ENCODE measurements at regions not wholly inside any gene's neighbourhood (a gene's known extent, or its start where the extent isn't known, plus 50 kb on each side); places are given as distances from the start of the nearest gene placed in this dataset.
"Not testable (repeated sequence)": the region's sequence is repeated elsewhere in the genome, so short reads cannot be mapped to it uniquely, and the experiment has no call there.

GRCh38 chr9:129309906-129310305 is 131.8 kb upstream of the IER5L start:
- WGBS: 93% methylated on average over 5 of the region's 5 CpGs
- Histone ChIP-seq H3K4me3 (ENCODE audit: low read depth, low read length) (no peak overlapping the region), H3K4me1 (ENCODE audit: insufficient read depth) (no peaks in the 10 kb centered on the region), H3K36me3 (ENCODE audit: insufficient read depth) (no peaks in the 10 kb centered on the region), H3K27ac (ENCODE audit: low read depth) (no peak overlapping the region)
- DNase-seq (ENCODE audit: extremely low spot score): no peak

DNA sequence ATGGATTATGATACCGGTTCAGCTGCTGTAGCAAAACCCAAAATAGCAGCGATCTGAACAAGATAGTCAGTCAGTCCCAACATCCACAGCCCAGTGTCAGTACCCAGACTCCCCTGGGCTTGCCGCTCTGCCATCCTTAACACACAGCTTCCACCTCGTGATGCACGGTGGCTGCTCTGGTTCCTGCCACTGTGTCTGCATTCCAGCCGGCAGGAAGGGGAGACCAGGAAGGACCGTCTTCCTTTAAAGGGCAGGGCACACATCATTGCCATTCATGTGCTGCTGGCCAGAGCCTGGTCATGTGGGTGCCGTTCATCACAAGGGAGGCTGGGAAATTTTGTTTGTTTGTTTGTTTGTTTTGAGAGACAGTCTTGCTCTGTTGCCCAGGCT is 131.0 kb upstream of the IER5L start:
- Histone ChIP-seq H3K27ac (ENCODE audit: low read depth) (no peak overlapping the region), H3K4me3 (ENCODE audit: low read depth, low read length) (no peak overlapping the region), H3K36me3 (ENCODE audit: insufficient read depth) (no peaks in the 10 kb centered on the region), H3K4me1 (ENCODE audit: insufficient read depth) (no peaks in the 10 kb centered on the region)
- DNase-seq (ENCODE audit: extremely low spot score): no peak
- WGBS: 95% methylated on average over 8 of the region's 8 CpGs

- Histone ChIP-seq H3K4me3 (ENCODE audit: low read depth, low read length) (no peak overlapping the region), H3K4me1 (ENCODE audit: insufficient read depth) (no peaks in the 10 kb centered on the region), H3K27ac (ENCODE audit: low read depth) (no peak overlapping the region), H3K36me3 (ENCODE audit: insufficient read depth) (no peaks in the 10 kb centered on the region)
- WGBS: 74% methylated on average over 13 of the region's 13 CpGs
- DNase-seq (ENCODE audit: extremely low spot score): no peak
These were observed 129.3 kb upstream of the IER5L start for GRCh38 chr9:129307227-129307970.

GRCh38 chr9:129306318-129306973 is 128.4 kb upstream of the IER5L start:
- 87% methylated on average over 13 of the region's 13 CpGs for WGBS
- no peak for DNase-seq (ENCODE audit: extremely low spot score)
- H3K27ac ChIP-seq (ENCODE audit: low read depth): no peak overlapping the region
- H3K36me3 ChIP-seq (ENCODE audit: insufficient read depth): no peaks in the 10 kb centered on the region
- no peak overlapping the region for H3K4me3 ChIP-seq (ENCODE audit: low read depth, low read length)
- H3K4me1 ChIP-seq (ENCODE audit: insufficient read depth): no peaks in the 10 kb centered on the region

DNA sequence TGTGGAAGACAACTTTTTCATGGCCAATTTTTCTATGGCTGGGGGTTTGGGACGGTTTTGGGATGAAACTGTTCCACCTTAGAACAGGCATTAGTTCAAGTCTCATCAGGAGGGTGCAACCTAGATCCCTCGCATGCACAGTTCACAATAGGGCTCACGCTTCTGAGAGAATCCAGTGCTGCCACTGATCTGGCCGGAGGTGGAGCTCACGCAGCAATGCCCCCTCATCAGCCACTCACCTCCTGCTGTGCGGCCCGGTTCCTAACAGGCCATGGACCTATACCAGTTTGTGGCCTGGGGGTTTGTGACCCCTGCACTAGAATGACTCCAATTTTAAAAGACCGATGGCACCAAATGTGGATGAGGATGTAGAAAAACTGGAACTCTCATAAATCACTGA is 127.2 kb upstream of the IER5L start:
- Histone ChIP-seq H3K4me1 (ENCODE audit: insufficient read depth) (no peaks in the 10 kb centered on the region), H3K4me3 (ENCODE audit: low read depth, low read length) (no peak overlapping the region), H3K36me3 (ENCODE audit: insufficient read depth) (no peaks in the 10 kb centered on the region), H3K27ac (ENCODE audit: low read depth) (no peak overlapping the region)
- no peak for DNase-seq (ENCODE audit: extremely low spot score)
- 76% methylated on average over 8 of the region's 8 CpGs for WGBS

DNA sequence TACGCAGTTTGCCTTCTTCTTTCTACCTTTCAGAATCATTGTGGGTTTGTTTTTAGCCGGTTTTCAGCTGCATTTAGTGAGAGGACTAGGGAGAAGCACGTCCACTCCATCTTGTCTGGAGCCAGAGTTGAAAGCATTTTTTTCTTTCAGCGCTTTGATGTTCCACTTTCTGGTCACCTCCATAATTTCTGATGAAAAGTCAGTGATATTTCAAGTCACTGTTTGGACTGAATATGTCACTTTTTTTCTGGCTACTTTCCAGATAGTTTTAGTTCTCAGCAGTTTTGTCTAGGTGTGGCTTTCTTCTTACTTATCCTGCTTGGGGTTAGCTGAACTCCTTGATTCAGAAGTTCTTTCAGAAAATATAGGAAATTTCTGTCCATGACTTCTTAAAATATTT is 123.9 kb upstream of the IER5L start:
- Histone ChIP-seq H3K36me3 (ENCODE audit: insufficient read depth) (no peaks in the 10 kb centered on the region), H3K27ac (ENCODE audit: low read depth) (no peak overlapping the region), H3K4me3 (ENCODE audit: low read depth, low read length) (no peak overlapping the region), H3K4me1 (ENCODE audit: insufficient read depth) (no peaks in the 10 kb centered on the region)
- no peak for DNase-seq (ENCODE audit: extremely low spot score)
- WGBS: 91% methylated on average over 4 of the region's 4 CpGs

GRCh38 chr9:129296195-129296594 is 118.1 kb upstream of the IER5L start:
- not testable (repeated sequence) for H3K4me3 ChIP-seq (ENCODE audit: low read depth, low read length); H3K36me3 ChIP-seq (ENCODE audit: insufficient read depth); H3K4me1 ChIP-seq (ENCODE audit: insufficient read depth); DNase-seq (ENCODE audit: extremely low spot score); H3K27ac ChIP-seq (ENCODE audit: low read depth)
- WGBS: 82% methylated on average over 2 of the region's 3 CpGs

GRCh38 chr9:129291041-129291501 is 113.0 kb upstream of the IER5L start:
- DNase-seq (ENCODE audit: extremely low spot score): no peak
- Histone ChIP-seq H3K4me1 (ENCODE audit: insufficient read depth) (no peaks in the 10 kb centered on the region), H3K36me3 (ENCODE audit: insufficient read depth) (no peaks in the 10 kb centered on the region), H3K27ac (ENCODE audit: low read depth) (no peak overlapping the region), H3K4me3 (ENCODE audit: low read depth, low read length) (no peak overlapping the region)
- WGBS: 82% methylated on average over 11 of the region's 11 CpGs

GRCh38 chr9:129290606-129291005 is 112.5 kb upstream of the IER5L start:
- DNase-seq (ENCODE audit: extremely low spot score): no peak
- Histone ChIP-seq H3K4me3 (ENCODE audit: low read depth, low read length) (no peak overlapping the region), H3K4me1 (ENCODE audit: insufficient read depth) (no peaks in the 10 kb centered on the region), H3K36me3 (ENCODE audit: insufficient read depth) (no peaks in the 10 kb centered on the region), H3K27ac (ENCODE audit: low read depth) (no peak overlapping the region)
- WGBS: 83% methylated on average over 16 of the region's 16 CpGs

GRCh38 chr9:129289883-129290282 is 111.8 kb upstream of the IER5L start:
- Histone ChIP-seq H3K36me3 (ENCODE audit: insufficient read depth) (no peaks in the 10 kb centered on the region), H3K4me1 (ENCODE audit: insufficient read depth) (no peaks in the 10 kb centered on the region), H3K27ac (ENCODE audit: low read depth) (no peak overlapping the region), H3K4me3 (ENCODE audit: low read depth, low read length) (no peak overlapping the region)
- 81% methylated on average over 3 of the region's 3 CpGs for WGBS
- no peak for DNase-seq (ENCODE audit: extremely low spot score)

GRCh38 chr9:129289131-129289731 is 111.2 kb upstream of the IER5L start:
- Histone ChIP-seq H3K27ac (ENCODE audit: low read depth) (no peak overlapping the region), H3K4me1 (ENCODE audit: insufficient read depth) (no peaks in the 10 kb centered on the region), H3K36me3 (ENCODE audit: insufficient read depth) (no peaks in the 10 kb centered on the region), H3K4me3 (ENCODE audit: low read depth, low read length) (no peak overlapping the region)
- WGBS: 76% methylated on average over 13 of the region's 13 CpGs
- DNase-seq (ENCODE audit: extremely low spot score): no peak

DNA sequence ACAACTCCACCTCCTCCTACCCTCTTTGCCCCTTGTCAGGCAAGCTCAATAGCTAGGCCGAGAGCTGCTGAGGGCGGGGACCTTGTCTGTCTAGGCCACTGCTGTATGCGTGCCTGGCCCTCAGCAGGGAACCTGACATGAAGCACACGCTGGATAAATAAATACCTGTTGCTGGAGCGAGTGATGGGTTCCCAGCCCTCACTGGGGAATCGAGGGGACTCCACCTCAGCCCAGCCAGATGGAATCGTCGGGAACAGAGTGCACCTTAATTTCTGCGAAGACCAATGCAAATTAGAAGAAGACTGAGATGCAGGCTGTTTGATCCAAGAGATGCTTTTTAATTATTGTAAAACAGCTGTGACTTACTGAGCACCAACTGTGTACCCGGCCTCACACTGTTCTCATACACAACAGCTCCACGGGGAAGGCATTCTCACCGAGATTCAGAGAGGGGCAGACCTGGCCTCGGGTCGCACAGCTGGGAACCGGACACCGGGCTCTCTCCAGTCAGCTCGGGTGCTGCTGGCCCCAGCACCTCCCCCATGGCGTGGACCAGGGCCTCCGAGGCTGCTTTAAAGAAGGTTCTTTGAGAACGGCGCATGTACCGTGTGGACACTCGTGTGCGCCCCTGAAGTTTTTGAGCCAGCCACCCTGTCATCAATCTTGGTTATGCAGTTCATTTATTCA is 109.7 kb upstream of the IER5L start:
- Histone ChIP-seq H3K4me3 (ENCODE audit: low read depth, low read length) (no peak overlapping the region), H3K4me1 (ENCODE audit: insufficient read depth) (peaks cover 3% of the 10 kb centered on the region), H3K36me3 (ENCODE audit: insufficient read depth) (no peaks in the 10 kb centered on the region), H3K27ac (ENCODE audit: low read depth) (no peak overlapping the region)
- DNase-seq (ENCODE audit: extremely low spot score): no peak
- 83% methylated on average over 24 of the region's 24 CpGs for WGBS

DNA sequence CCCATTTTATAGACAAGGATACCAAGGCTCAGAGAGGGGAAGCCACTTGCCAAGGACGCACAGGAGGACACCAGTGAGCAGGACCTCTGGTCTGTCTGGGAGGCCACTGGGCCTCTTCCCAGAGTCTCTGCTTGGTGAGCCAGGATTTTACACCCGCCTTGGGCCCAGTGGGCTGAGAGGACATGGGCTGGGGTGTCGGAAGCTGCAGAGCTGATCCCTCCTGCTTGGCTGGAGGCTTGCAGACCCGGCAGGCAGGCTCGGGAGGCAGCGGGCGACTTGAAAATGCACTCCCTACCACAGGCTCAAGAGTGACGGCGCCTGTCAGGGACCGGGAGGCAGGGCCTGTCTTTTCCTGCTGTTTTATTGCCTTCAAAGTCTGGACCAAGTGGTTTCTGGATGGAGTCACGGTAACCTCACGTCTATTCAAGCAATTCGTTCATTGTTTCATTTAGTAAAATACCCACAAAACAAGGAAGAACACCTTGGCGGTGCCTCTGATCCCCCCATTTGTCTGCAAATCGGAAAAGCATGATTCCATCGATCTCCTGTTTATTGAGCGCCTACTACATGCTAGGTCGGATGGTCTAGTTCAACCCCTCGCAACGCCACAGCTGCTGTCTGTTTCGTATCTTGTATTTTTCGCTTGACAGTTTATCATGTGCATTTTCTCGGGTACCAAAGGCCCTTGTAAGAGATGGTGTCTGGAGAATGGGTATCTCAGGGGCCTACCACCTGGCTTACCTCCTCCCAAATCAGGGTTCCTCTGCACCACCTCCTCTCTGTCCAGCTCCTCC is 108.1 kb upstream of the IER5L start:
- peaks cover 4% of the 10 kb centered on the region for H3K4me1 ChIP-seq (ENCODE audit: insufficient read depth)
- H3K27ac ChIP-seq (ENCODE audit: low read depth): no peak overlapping the region
- H3K4me3 ChIP-seq (ENCODE audit: low read depth, low read length): no peak overlapping the region
- no peak for DNase-seq (ENCODE audit: extremely low spot score)
- WGBS: 91% methylated on average over 23 of the region's 23 CpGs
- H3K36me3 ChIP-seq (ENCODE audit: insufficient read depth): no peaks in the 10 kb centered on the region

Data from urinary bladder (tissue), 3 donors.